NCI-H1105 treated with DMSO at 0.1 percent for 48 hours (cell line): ENCODE measurements at regions not wholly inside any gene's neighbourhood (a gene's known extent, or its start where the extent isn't known, plus 50 kb on each side); places are given as distances from the start of the nearest gene placed in this dataset.

Source experiments
- DNase-seq: peaks from one replicate; lab custom pipeline; 2025; lab: John Stamatoyannopoulos, UW

GRCh38 chr3:95352471-95352870, 1289.6 kb downstream of the NSUN3 start:
- DNase-seq, result no peak

GRCh38 chr3:95354489-95354888, 1291.6 kb downstream of the NSUN3 start:
- no peak for DNase-seq

- no peak for DNase-seq
Observed at GRCh38 chr3:95356764-95357501, 1294.1 kb downstream of the NSUN3 start.

- DNase-seq, result no peak
Observed at GRCh38 chr3:95387242-95388021, 1324.6 kb downstream of the NSUN3 start.

- DNase-seq, result no peak
Observed at GRCh38 chr3:95389725-95390313, 1327.0 kb downstream of the NSUN3 start.

GRCh38 chr3:95394286-95394685, 1331.4 kb downstream of the NSUN3 start:
- DNase-seq, result no peak

- no peak for DNase-seq
Observed at GRCh38 chr3:95399585-95399984, 1336.7 kb downstream of the NSUN3 start.

- no peak for DNase-seq
Observed at GRCh38 chr3:95401693-95402092, 1338.8 kb downstream of the NSUN3 start.

- no peak for DNase-seq
Observed at GRCh38 chr3:95407709-95408463, 1345.0 kb downstream of the NSUN3 start.

GRCh38 chr3:95408464-95408862, 1345.6 kb downstream of the NSUN3 start:
- no peak for DNase-seq

- no peak for DNase-seq
Observed at GRCh38 chr3:95418251-95418650, 1355.4 kb downstream of the NSUN3 start.

GRCh38 chr3:95424279-95424678, 1361.4 kb downstream of the NSUN3 start:
- DNase-seq, result no peak

- no peak for DNase-seq
Observed at GRCh38 chr3:95434491-95434890, 1371.6 kb downstream of the NSUN3 start.

GRCh38 chr3:95437409-95437808, 1374.5 kb downstream of the NSUN3 start:
- DNase-seq, result no peak

- no peak for DNase-seq
Observed at GRCh38 chr3:95438274-95438673, 1375.4 kb downstream of the NSUN3 start.

GRCh38 chr3:95442766-95443165, 1371.6 kb upstream of the EPHA6 start:
- DNase-seq, result no peak

GRCh38 chr3:95449841-95450240, 1364.6 kb upstream of the EPHA6 start:
- DNase-seq, result no peak

GRCh38 chr3:95453242-95453641, 1361.2 kb upstream of the EPHA6 start:
- no peak for DNase-seq

- no peak for DNase-seq
Observed at GRCh38 chr3:95456835-95457234, 1357.6 kb upstream of the EPHA6 start.

- DNase-seq, result no peak
Observed at GRCh38 chr3:95459706-95460105, 1354.7 kb upstream of the EPHA6 start.

GRCh38 chr3:95460274-95460673, 1354.1 kb upstream of the EPHA6 start:
- DNase-seq, result no peak

- DNase-seq, result no peak
Observed at GRCh38 chr3:95462161-95462560, 1352.2 kb upstream of the EPHA6 start.
